WI38 (cell line): ENCODE measurements at regions not wholly inside any gene's neighbourhood (a gene's known extent, or its start where the extent isn't known, plus 50 kb on each side); places are given as distances from the start of the nearest gene placed in this dataset.

ENCODE experiments used
- H3K4me3 ChIP-seq: 2 replicates; pipeline ENCODE4 v1.5.1; 2011; ENCODE audit warnings: low read depth, mild to moderate bottlenecking, control low read depth, low read length
- CTCF ChIP-seq: IDR thresholded peaks from 2 replicates; pipeline ENCODE4 v1.5.1; 2012; ENCODE audit warnings: low read depth, mild to moderate bottlenecking, control low read depth, low read length

DNA sequence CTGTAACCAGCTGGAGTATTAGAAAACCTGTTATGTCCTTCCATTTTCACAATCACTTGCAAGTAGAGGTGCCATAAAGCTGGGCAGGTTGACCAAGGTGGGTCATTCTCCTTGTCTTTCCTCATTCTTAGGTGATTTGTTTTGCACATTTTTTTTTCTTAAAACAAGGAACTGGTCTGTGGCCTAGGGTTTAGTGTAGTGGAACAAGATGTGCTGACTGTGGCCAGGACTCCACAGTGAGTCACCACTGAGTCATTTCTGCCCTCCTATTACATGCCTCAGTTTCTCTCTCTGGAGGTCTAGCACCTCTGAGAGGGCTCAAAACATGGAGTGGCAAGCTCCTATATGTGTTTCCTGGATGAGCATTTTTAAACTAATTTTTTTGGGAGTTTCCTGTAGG lies 355.9 kb downstream of the GPM6A start:
- no peak for TF ChIP-seq CTCF

DNA sequence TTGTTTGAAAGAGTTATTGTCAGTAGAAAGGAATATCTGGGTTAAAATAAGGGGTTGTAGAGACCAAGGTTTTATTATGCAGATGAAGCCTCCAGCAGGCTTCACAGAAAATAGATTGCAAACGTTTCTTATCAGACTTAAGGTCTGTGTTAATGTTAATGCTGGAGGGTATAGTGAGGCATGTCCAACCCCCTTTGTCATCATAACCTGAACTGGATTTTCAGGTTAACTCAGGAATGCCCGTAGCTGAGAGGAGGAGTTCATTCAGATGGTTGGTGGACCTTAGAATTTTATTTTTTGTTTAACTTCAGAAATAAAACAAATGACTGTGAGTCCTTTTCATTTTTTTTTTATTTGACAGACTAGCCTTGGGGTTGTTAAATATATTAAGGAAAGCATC lies 354.1 kb downstream of the GPM6A start:
- H3K4me3 ChIP-seq = no peak overlapping the region
- TF ChIP-seq CTCF = no peak

More for the DNA sequence above, 355.9 kb downstream of the GPM6A start:
- no peak overlapping the region for H3K4me3 ChIP-seq

- no peak for TF ChIP-seq CTCF
- H3K4me3 ChIP-seq = no peak overlapping the region
Observed at GRCh38 chr4:175459571-175459970, 352.5 kb downstream of the GPM6A start.

GRCh38 chr4:175460414-175460813 lies 351.6 kb downstream of the GPM6A start:
- TF ChIP-seq CTCF = no peak
- H3K4me3 ChIP-seq = no peak overlapping the region

DNA sequence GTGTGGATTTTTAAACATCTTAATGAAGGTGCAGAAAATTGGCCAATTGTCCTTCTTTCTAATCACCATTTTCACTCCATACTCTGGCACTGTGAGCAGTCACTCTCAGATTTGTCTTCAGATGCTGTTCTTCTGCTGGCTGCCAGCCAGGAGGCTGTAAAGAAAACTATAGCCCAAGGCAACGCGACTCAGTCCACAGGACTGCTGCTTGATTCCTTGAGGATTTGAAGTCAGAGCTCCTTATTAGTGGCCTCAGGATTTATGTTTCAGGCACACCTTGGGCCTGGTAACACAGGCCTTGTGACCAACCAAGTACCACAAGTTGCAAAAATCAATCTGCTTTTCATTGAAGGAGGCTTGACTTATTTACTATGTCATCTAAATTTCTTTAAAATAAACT lies 342.6 kb downstream of the GPM6A start:
- no peak overlapping the region for H3K4me3 ChIP-seq
- TF ChIP-seq CTCF = no peak

DNA sequence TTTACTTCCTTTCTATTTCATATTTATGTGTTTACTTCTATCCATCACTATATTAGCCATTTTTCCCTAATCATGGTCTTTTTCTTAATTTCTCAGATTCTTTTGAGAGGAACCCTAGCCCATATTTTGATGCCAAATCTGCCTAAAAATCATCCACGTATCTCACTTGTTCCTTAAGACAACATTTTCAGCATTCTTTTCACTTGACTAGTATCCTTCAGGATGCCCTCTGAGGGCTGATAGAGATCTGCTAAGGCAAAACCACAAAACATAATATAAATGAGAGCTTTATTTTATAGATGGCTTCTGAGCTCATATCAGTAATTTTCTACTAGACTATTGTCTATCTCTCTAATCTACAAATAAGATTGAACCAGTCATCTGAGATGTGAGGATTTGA lies 341.9 kb downstream of the GPM6A start:
- H3K4me3 ChIP-seq = no peak overlapping the region

GRCh38 chr4:175480404-175480803 lies 331.7 kb downstream of the GPM6A start:
- TF ChIP-seq CTCF = no peak
- H3K4me3 ChIP-seq = no peak overlapping the region

More for the DNA sequence above, 341.9 kb downstream of the GPM6A start:
- no peak for TF ChIP-seq CTCF
